HG02798 (cell line): ENCODE measurements at regions not wholly inside any gene's neighbourhood (a gene's known extent, or its start where the extent isn't known, plus 50 kb on each side); places are given as distances from the start of the nearest gene placed in this dataset.
"Not testable (repeated sequence)": the region's sequence is repeated elsewhere in the genome, so short reads cannot be mapped to it uniquely, and the experiment has no call there.

Source experiments
- ATAC-seq: cut with Tn5 transposase; IDR thresholded peaks from one replicate; pipeline ENCODE4 v1.9.1; 2021; ENCODE audit warnings: mild to moderate bottlenecking; ENCODE audit not compliant: unreplicated experiment, poor library complexity

DNA sequence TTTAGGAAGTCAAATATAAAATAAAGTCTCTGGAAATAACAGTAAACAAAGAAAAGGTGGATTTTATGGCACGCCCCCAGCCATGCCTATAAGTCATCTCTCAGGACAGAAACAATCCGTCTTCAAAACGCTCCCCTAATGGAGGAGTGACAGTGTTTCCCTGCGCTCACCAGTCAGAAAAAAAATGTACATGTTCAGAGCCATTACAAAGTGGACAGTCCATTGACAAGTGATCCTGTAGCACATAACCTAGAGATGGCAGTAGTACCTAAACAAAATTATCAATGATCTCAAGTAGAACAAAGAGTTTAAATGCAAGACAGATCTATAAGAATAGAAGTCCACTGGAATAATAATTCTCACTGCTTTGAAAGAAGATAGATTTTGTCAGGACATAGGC lies 891.7 kb upstream of the MIR17HG start:
- ATAC-seq = no peak

DNA sequence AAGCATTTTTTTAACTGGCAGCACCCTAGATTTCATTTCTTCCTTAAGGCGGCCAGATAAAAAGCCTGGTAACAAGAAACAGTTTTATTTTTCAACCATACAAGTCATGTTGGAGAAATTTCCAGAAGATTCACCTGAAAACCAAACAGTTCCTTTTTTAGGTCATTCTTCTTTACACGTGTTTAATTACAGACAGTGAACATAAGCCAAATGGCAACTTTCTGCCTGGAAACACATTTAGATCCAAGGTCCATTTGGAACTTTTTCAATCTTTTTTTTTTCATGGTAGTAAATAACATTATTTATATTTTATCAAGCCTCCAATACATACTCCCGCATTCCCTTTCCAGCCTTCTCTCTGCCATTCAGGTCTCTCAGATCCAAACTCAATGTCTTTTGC lies 886.1 kb upstream of the MIR17HG start:
- ATAC-seq = no peak

DNA sequence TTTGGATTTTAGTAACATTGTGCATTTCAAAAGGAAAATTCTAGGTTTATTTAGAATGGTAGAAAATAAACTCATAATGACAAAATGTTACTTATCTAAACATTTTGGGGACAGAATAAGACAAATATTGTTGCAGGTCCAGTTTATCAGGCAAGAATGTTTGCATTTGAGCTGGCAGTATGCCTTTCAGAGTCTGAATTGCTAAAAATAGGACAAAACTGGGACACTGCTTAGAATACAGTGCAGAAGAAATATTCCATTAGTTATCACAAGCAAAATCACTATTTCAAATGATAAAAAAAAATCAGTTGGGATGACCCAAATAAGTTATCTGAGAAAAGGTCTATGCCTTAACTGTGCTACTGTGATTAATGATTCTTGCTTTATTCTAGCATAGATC lies 870.3 kb upstream of the MIR17HG start:
- no peak for ATAC-seq

DNA sequence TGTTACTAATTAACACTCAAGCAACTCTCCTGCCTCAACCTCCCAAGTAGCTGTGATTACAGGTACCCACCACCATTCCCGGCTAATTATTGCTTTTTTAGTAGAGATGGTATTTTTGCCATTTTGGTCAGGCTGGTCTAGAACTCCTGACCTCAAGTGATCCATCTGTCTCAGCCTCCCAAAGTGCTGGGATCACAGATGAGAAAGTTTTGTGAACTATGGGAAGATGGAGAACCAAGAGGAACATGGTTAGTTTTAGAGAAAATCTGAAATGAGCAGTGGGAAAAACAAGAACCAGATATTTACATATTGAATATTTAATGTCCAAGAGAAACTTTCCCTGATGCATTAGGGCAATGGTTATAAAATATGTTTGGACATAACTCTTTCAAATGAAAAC lies 863.6 kb upstream of the MIR17HG start:
- ATAC-seq = no peak

DNA sequence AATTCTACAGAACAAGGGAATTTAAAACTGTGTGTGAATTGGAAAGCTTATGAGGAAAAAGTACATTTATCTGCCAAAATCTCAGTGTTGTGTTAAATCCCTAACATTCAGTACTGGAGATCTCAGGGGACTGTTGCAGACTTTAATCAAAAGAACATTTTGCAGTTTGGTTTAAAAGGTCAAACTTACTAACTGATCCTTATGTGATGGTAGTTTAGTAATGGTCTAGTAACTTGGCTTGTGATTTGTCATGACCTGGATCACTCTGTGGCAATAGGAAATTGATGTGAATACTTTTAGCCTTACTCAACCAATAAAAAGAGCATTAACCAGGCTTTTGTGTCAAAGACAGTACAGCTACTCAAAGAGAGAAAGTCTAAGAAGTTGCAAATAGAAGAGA lies 862.1 kb upstream of the MIR17HG start:
- ATAC-seq = no peak

DNA sequence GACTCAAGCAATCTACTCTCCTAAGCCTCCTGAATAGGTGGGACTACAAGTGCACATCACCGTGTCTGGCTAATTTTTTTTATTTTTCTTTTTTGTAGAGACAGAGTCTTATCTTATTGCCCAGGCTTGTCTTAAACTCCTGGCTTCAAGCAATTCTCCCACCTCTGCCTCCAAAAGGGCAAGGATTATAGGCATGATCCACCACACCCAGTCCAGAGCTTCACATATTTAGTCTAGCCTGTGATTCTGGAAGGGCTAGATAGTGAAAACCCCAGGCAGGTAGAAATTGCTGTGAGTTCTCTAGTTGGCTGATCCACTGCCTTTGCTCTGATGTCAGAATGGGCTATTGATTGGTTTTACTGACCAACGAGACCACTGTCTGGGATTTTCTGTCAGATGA lies 854.6 kb upstream of the MIR17HG start:
- ATAC-seq = no peak

DNA sequence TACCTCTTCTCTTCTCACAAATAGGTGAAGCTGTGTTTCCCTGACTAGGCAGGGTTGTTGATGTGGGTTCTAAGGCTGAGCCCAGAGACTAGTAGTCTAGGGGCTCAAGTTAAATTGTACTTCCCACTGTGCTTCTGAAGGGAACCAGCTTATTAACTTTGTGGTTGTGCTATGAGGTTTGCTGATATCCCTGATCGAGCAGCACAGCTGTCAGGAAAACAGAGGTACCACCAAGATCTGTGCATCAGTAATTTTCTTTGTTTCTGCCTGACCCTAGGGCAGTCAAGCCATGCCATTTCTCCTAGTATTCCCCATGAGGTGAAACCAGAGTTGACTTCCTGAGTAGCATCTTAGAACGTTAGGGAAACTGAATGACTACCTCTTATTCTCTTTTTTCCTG lies 853.8 kb upstream of the MIR17HG start:
- no peak for ATAC-seq

DNA sequence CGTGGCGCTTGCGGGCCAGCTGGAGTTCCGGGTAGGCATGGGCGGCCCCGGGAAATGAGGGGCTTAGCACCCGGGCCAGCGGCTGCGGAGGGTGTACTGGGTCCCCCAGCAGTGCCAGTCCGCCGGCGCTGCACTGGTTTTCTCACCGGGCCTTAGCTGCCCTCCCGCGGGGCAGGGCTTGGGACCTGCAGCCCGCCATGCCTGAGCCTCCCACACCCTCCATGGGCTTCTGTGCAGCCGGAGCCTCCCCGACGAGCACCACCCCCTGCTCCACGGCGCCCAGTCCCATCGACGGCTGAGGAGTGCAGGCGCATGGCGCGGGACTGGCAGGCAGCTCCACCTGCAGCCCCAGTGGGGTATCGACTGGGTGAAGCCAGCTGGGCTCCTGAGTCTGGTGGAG lies 852.6 kb upstream of the MIR17HG start:
- ATAC-seq = not testable (repeated sequence)

DNA sequence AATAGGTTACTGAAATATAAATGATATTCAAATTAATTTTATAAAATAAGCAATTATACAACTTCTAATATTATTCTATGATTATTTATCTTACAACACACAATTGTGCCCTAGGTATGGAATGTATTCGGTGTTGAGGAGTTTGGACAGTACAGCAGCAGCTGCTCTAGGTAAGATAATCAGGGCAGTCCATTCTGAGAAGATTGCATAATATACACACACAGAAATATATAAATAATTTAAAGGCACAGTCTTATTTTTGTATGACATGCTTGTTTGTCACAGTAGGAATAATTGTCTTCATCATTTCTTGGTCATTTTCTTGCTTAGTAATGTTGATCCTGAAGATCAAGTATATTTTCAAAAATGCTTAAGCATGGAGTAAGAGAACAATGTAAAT lies 849.4 kb upstream of the MIR17HG start:
- no peak for ATAC-seq

DNA sequence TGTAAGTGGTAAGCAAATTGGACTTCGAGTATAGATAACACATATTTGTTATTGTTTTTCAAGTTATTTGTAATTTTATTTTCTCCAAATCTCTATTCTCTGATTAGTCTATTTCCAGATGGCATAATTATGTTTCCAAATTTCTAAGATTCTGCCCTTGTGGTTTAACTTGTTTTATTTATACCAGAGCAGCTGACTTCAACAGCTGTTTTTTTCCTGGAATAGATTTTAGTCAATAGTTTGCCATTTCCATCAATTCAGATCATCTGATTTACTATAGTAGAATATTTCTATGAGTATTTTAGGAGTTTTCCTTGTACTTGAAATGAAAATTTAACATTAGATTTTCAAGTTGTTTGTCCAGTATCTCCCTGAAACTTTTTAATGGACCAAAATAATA lies 848.7 kb upstream of the MIR17HG start:
- ATAC-seq = no peak

DNA sequence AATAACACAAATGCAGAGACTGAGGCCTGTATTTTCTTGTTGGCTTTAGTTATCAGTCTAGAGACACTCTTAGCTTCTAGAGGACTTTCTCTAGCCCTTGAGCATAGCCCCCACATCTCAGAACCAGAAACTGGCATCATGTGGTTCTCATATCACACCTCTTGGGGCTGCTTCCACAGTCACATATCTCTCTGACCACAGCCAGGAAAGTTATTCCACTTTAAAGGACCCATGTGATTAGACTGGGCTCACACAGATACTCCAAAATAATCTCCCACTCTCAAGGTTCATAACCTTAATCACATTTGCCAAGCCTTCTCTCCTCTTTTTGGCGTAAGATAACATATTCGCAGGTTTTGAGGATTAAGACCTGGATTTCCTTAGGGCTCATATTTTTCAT lies 846.9 kb upstream of the MIR17HG start:
- no peak for ATAC-seq

DNA sequence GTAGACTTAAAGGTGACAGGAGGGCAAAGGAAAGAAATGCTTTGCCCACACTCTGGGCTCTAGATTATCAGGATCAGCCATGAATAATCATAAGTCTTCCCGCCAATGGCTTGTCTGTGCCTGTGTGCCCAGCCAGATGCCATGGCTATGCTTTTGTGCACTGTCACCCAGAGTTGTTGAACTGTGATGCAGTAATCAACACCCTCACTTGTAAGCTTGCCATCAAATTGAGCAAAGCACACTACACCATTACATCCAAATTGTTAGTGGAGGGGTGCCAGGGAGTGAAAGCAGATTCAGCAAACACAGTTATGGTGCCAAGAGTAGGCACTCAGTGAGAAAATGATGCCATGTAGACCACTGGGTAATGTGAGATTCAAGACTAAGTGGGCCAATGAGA lies 845.3 kb upstream of the MIR17HG start:
- ATAC-seq = no peak

DNA sequence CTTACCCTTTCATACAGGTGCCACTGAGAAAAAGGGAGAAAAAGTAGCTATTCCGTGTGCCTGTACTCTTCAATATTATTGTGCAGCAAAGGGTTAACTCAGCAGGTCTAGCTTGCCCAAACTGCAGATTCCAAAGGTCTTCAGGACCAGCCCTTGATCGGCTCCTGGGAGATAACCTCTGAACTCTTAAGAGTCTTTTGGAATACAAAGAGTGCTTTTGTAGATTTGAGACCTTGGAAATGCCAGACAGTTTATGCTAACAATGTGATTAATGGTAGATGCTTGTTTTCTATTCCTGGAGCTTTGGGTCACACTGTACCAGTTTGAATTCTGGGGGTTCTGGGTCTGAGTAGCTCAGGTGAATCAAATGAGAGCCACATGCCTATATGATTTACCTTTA lies 844.7 kb upstream of the MIR17HG start:
- ATAC-seq = no peak

DNA sequence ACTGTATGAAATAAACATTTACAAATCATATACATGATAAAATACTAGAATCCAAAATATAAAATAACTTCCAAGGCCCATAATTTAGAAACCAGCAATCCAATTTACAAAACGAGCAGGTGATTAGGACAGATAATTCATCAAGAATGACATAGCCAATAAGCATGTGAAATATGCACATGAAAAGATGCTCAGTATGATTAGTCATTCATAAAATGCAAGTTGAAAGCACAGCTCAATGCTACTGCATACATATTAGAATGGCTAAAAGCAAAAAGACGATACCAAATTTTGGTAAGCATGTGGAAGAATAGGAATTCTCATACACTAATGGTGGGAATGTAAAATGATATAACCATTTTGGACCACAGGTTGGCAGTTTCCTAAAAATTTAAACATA lies 837.2 kb upstream of the MIR17HG start:
- no peak for ATAC-seq

DNA sequence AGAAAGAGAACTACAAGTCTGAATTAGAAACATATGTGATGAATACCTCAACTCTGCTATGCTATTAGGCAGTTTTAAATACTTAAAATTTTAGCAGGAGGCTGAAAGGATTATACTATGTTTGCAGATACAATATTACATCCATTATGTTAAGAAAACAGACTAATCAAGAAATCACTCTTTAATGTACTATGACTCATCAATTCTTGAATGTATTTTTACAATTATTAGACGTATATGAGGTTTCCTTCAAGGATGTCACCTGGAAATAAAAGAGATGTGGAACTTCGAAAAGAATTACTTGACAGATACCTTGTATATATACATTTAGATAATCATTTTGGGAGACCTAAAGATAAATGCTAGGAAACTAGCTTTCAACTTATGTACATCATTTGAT lies 835.6 kb upstream of the MIR17HG start:
- no peak for ATAC-seq

DNA sequence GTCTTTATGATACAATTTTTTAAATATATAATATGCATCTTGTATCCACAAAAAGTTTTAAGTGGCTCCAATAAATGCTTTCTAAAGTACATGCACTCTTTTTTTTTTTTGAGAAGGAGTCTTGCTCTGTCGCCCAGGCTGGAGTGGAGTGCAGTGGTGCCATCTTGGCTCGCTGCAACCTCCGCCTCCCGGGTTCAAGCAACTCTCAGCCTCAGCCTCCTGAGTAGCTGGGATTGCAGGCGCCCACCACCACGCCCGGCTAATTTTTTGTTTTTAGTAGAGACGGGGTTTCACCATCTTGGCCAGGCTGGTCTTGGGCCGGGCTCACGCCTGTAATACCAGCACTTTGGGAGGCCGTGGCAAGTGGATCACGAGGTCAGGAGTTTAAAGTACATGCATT lies 832.8 kb upstream of the MIR17HG start:
- not testable (repeated sequence) for ATAC-seq

DNA sequence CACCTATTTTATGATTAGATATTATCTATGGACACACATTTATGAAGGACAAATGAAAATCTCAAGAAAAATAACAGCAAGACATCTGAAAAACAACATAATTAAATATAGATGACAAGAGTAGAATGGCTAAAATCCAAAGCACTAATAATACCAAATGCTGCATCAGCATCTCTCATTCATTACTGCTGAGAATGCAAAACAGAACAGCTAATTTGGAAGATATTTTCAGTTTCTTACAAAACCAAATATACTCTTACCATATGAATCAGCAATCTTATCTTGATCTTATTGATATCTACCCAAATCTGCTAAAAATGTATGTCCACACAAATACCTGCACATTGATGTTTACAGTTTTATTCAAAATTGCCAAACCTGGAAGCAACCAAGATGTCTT lies 829.1 kb upstream of the MIR17HG start:
- no peak for ATAC-seq

DNA sequence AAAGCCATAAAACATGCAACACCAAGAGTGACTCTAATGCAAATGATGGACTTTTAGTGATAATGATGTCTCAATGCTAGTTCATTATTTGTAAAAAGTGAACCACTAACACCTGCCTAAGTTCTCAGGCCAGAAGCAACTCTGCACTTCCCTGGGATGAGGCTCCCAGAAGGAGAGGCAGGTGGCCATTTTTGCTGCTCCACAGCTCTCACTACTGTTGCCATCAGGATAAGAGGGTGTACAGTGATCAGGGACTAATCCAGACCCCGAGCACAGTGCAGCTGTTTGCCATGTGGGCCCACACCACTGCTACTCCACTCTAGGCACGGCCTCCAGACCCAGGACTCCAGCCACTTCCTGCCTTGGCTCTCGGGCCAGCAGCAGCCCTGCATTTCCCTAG lies 828.3 kb upstream of the MIR17HG start:
- ATAC-seq = no peak

DNA sequence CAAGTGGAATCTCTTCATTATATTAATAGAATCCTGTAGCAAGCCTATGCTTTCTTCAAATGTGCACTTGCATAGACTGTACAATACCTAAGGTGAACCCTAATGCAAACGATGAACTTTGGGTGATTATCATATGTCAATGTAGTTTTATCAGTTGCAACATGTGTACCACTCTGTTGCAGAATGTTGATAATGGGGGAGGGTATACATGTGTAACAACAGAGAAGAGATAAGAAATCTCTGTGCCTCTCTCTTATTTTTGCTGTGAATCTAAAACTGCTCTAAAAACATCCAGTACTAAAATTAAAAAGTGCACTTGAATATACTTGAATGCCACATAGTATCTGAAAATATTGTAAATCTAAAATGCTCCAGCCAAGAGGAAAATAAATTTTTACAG lies 820.8 kb upstream of the MIR17HG start:
- no peak for ATAC-seq

DNA sequence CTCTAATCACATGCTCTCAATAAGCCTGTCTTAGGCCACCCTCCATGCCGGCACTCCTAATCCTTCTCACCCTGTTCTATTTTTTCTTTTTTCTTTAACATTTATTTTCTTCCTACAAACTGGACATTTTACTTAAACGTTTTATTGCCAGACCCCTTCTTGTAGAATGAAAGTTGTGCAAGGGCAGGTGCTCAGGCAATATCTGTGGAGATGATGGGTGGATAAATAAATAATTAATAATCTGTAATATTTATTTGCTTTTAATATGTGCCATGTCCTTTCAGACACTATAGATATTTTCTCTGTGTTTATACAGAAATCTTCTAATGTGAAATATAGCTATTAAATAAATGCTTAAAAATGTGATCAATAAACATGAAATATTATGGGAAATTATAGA lies 815.7 kb upstream of the MIR17HG start:
- ATAC-seq = no peak

DNA sequence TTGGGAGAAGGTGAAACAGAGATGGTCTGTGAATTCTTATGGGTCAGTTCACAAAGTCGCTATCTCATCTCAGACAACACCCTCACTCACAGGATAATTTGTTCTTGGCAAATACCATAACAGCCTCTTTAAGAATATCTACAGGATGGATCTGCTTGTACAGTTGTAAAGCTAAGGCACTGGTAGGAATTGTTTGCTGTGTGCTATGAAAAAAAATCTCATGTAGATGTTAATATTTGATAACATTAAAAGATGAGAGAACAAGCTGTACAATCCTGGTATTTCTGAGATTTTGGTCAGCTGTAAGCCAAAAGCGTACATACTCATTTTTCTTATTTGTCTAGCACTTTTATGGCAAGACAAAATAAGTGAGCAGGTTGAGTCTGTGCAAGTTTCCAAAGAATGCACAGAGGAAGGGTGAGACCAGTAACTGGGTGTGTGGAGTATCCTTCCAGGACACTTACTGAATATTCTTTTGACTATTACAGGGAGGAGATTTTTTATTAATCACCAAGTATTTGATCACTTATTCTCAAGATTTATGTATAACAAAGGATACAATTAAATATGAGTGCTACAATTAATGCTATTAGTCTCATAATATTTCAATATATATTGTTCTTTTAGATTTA lies 814.5 kb upstream of the MIR17HG start:
- no peak for ATAC-seq

DNA sequence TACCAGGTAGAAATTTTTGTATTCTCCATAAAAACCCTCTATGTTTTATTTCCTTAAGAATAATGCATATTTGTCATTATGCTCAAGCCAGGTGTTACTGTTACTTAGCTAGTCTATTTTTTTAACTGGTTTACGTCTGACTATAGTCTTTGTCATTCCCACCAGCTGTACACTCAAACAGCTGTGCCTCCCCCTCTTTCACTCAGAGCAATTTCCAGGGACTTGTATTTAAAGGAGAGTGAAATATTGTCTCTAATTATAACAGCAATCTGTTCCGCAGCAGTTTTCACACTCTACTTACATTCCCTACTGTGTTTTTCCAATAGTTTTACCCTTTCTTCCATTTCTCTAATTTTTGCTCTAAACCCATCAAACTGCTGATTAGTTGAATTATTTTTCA lies 813.6 kb upstream of the MIR17HG start:
- no peak for ATAC-seq
